GM21360 (cell line): ENCODE measurements at regions not wholly inside any gene's neighbourhood (a gene's known extent, or its start where the extent isn't known, plus 50 kb on each side); places are given as distances from the start of the nearest gene placed in this dataset.

Source experiments
- ATAC-seq: cut with Tn5 transposase; IDR thresholded peaks from one replicate; pipeline ENCODE4 v1.9.1; 2021; ENCODE audit warnings: mild to moderate bottlenecking, moderate library complexity; ENCODE audit not compliant: unreplicated experiment

- no peak for ATAC-seq
Measured at GRCh38 chr13:52975969-52976368, 52.6 kb upstream of the OLFM4 start.

GRCh38 chr13:52975161-52975560 is 53.5 kb upstream of the OLFM4 start:
- ATAC-seq: no peak

GRCh38 chr13:52974711-52975110 is 53.9 kb upstream of the OLFM4 start:
- ATAC-seq: no peak

DNA sequence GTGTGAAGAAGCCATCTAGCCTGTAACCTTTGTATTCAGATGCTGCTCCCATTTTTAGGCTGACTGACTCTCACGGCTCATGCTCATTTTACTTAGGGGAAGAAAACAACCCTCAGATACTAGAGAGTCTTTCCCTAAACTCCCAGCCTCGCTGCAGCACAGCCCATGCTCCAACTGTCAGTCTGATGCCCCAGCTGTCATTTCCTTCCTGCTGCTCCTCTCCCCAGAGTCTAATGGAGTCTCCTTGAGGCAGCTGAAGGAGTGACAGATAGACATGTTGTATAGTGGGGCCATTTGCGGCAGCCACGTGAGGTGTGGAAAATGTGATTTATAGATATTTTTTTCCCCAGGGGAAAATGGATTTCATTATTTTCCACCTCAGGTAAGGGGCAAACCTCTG is 59.2 kb upstream of the OLFM4 start:
- no peak for ATAC-seq

- ATAC-seq: peak; percentile 96
Measured at GRCh38 chr13:52968074-52968700, 60.4 kb upstream of the OLFM4 start.

GRCh38 chr13:52961987-52962386 is 66.6 kb upstream of the OLFM4 start:
- no peak for ATAC-seq

GRCh38 chr13:52961256-52961910 is 67.2 kb upstream of the OLFM4 start:
- ATAC-seq: no peak

- ATAC-seq: no peak
Measured at GRCh38 chr13:52955472-52955874, 73.1 kb upstream of the OLFM4 start.

GRCh38 chr13:52954838-52955237 is 73.8 kb upstream of the OLFM4 start:
- no peak for ATAC-seq

DNA sequence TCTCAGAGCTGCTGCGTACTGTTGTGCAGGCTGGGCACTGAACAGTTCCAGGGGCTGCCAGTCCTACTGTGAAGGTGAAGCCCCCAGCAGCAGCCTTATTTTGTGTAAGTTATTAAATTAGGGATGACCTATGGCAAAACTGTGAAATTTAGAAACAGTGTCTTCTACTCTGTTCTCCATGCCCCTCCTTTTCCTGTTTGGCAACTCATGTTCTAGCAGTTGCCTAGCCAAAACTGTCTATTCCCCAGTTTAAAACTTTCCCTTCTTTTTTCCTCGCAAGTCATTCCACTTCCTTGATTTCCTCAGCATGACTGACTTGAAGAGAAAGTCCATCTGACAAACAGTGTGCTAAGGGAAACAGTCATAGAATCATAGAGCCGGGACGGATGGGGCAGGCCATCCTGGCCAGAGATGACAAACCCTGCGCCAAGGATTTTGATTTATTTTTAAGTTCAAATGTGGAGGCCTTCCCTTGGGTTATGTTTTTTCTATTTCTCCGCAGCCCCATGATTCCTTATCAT is 78.1 kb upstream of the OLFM4 start:
- ATAC-seq: no peak

GRCh38 chr13:52949742-52950141 is 78.9 kb upstream of the OLFM4 start:
- ATAC-seq: no peak

DNA sequence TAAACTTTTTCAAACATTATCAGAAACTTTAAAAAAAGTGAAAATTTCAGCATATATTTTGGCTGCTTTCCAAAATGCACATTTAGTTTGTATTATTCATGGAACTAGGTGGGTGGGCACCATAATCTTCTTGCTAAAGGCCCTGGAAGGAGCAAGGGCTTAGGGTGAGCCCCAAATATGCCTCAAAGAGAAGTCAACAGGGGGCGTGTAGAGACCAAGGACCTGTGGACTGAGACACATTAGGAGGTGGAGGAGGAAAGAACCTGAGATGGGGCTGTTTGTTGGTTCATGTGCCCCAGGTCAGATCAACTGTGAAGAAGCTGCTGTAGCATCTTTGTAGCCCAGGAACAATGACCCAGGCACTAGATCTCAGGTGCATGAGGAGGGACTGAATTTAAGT is 79.6 kb upstream of the OLFM4 start:
- no peak for ATAC-seq

GRCh38 chr13:52947921-52948373 is 80.7 kb upstream of the OLFM4 start:
- no peak for ATAC-seq

- ATAC-seq: no peak
Measured at GRCh38 chr13:52945348-52945747, 83.3 kb upstream of the OLFM4 start.

GRCh38 chr13:52944697-52945096 is 83.9 kb upstream of the OLFM4 start:
- no peak for ATAC-seq

- ATAC-seq: no peak
Measured at GRCh38 chr13:52938065-52938464, 89.6 kb upstream of the PCDH8 start.

DNA sequence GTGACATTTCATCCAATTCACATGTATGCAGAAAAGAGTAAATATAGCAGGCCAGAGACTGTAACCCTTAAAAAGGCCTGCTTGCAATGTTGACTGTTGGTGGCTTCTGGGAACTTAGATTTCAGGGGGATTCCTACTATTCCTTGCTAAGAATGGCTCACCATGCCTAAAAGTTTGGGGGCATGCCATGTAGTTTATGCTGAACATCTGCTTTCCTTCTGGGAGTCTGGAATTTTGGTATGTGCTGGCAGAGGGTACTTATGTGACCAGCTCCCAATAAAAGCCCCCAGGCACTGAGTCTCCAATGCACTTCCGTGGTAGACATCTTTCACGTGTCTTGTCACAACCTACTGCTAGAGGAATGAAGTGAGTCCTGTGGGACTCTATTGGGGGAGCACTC is 88.4 kb upstream of the PCDH8 start:
- no peak for ATAC-seq

DNA sequence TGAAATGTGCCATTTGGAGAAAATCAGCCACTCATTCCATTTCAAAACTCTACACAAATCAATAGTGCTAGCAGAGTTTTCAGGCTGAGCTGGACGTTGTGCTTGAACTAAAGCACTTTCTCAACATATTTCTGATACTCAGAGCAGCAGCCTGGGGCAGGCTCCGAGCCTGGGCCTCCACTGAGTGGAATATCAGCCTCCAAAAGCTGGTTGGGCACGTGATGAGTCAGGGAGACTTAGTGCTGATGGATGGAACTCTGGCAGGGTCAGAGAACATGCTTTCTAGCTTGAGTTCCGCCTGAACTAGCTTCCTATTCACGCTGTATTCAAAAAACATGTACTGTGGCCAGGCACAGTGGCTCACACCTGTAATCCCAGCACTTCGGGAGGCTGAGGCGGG is 85.8 kb upstream of the PCDH8 start:
- ATAC-seq: no peak

DNA sequence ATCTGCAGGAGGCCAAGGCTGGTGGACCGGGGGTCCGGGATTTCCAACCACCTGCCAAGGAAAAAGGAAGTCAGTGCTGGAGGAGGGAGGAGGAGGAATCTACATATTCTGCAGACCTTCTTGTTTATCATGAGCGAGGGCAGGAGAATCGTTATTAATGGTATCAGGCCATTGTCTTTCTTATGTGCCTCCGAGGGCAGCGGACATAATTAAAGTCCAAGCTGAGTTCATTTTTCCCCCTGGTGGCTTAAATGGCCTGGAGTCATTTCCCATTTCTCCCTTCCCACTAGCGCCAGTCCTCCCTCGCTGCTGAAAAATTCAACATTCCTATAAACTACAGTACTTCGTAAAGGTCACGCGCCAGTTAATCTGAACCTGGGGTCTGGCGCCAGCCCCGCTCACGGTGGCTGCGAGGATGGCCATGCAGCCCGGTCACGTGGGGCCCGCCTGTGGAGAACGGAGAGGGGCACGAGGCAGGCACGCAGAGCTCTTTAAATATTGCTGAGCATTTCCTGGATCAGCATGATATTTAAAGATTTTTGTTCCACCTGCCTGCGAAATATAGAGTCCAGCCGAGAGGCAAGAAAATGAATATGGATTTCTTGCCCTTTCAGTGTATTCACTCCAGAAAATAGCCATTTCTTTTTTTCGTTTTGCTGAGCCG is 85.2 kb upstream of the PCDH8 start:
- no peak for ATAC-seq

GRCh38 chr13:52933099-52933498 is 84.7 kb upstream of the PCDH8 start:
- ATAC-seq: no peak

GRCh38 chr13:52932649-52933048 is 84.2 kb upstream of the PCDH8 start:
- ATAC-seq: no peak
